Osteocyte (in vitro differentiated cells): ENCODE measurements at regions not wholly inside any gene's neighbourhood (a gene's known extent, or its start where the extent isn't known, plus 50 kb on each side); places are given as distances from the start of the nearest gene placed in this dataset.

Experiments
- DNase-seq: peaks from one replicate; pipeline ENCODE4 v3.0.0; 2021; ENCODE audit warnings: mixed read lengths; ENCODE audit not compliant: unreplicated experiment; ENCODE audit errors: extremely low spot score
- H3K27ac Mint-ChIP-seq: one replicate; pipeline ENCODE4 v1.8.0; 2021; ENCODE audit warnings: mild to moderate bottlenecking, mixed read lengths; ENCODE audit not compliant: unreplicated experiment
- H3K27me3 Mint-ChIP-seq: one replicate; pipeline ENCODE4 v1.8.0; 2021; ENCODE audit warnings: mixed read lengths; ENCODE audit not compliant: unreplicated experiment
- H3K36me3 Mint-ChIP-seq: one replicate; pipeline ENCODE4 v1.8.0; 2021; ENCODE audit warnings: mixed read lengths; ENCODE audit not compliant: unreplicated experiment
- H3K4me1 Mint-ChIP-seq: one replicate; pipeline ENCODE4 v1.8.0; 2021; ENCODE audit warnings: mixed read lengths; ENCODE audit not compliant: unreplicated experiment
- H3K4me3 Mint-ChIP-seq: one replicate; pipeline ENCODE4 v1.8.0; 2021; ENCODE audit warnings: mild to moderate bottlenecking, moderate library complexity, mixed read lengths; ENCODE audit not compliant: unreplicated experiment
- H3K9me3 Mint-ChIP-seq: one replicate; pipeline ENCODE4 v1.8.0; 2021; ENCODE audit warnings: mixed read lengths; ENCODE audit not compliant: unreplicated experiment
- CTCF ChIP-seq: fragments of 200-600 bp; sonication (generic); IDR thresholded peaks from 2 replicates; pipeline ENCODE4 v1.5.0; 2021; ENCODE audit warnings: antibody characterized with exemption, mild to moderate bottlenecking, moderate library complexity

GRCh38 chrX:123049071-123049625 lies 134.9 kb upstream of the GRIA3 start:
- Mint-ChIP-seq H3K4me1 (no peaks in the 10 kb centered on the region), H3K9me3 (peaks cover 24% of the 10 kb centered on the region), H3K27ac (no peak overlapping the region), H3K36me3 (no peaks in the 10 kb centered on the region), H3K27me3 (no peaks in the 10 kb centered on the region), H3K4me3 (no peak overlapping the region)
- DNase-seq: no peak
- TF ChIP-seq CTCF: no peak

GRCh38 chrX:123060986-123061385 lies 123.1 kb upstream of the GRIA3 start:
- H3K4me3 Mint-ChIP-seq: no peak overlapping the region
- H3K27ac Mint-ChIP-seq: no peak overlapping the region
- no peak for TF ChIP-seq CTCF
- H3K36me3 Mint-ChIP-seq: no peaks in the 10 kb centered on the region
- DNase-seq: no peak
- no peaks in the 10 kb centered on the region for H3K27me3 Mint-ChIP-seq
- peaks cover 23% of the 10 kb centered on the region for H3K9me3 Mint-ChIP-seq
- H3K4me1 Mint-ChIP-seq: no peaks in the 10 kb centered on the region

GRCh38 chrX:123064053-123064452 lies 120.0 kb upstream of the GRIA3 start:
- peaks cover 35% of the 10 kb centered on the region for H3K9me3 Mint-ChIP-seq
- H3K27ac Mint-ChIP-seq: no peak overlapping the region
- H3K36me3 Mint-ChIP-seq: no peaks in the 10 kb centered on the region
- no peaks in the 10 kb centered on the region for H3K27me3 Mint-ChIP-seq
- TF ChIP-seq CTCF: no peak
- no peak overlapping the region for H3K4me3 Mint-ChIP-seq
- no peak for DNase-seq
- no peaks in the 10 kb centered on the region for H3K4me1 Mint-ChIP-seq

- Mint-ChIP-seq H3K36me3 (no peaks in the 10 kb centered on the region), H3K4me3 (no peak overlapping the region), H3K9me3 (peaks cover 19% of the 10 kb centered on the region), H3K4me1 (no peaks in the 10 kb centered on the region), H3K27ac (no peak overlapping the region), H3K27me3 (no peaks in the 10 kb centered on the region)
- no peak for TF ChIP-seq CTCF
- DNase-seq: no peak
These were observed 111.2 kb upstream of the GRIA3 start for GRCh38 chrX:123072686-123073385.

- no peak for DNase-seq
- H3K9me3 Mint-ChIP-seq: peaks cover 3% of the 10 kb centered on the region
- H3K27ac Mint-ChIP-seq: no peak overlapping the region
- H3K4me3 Mint-ChIP-seq: no peak overlapping the region
- H3K4me1 Mint-ChIP-seq: no peaks in the 10 kb centered on the region
- no peaks in the 10 kb centered on the region for H3K36me3 Mint-ChIP-seq
- TF ChIP-seq CTCF: no peak
- H3K27me3 Mint-ChIP-seq: no peaks in the 10 kb centered on the region
These were observed 108.0 kb upstream of the GRIA3 start for GRCh38 chrX:123075947-123076561.
